ENCODE measurements at regions not wholly inside any gene's neighbourhood (a gene's known extent, or its start where the extent isn't known, plus 50 kb on each side); places are given as distances from the start of the nearest gene placed in this dataset.

GRCh38 chr1:212529211-212529741 is 79.3 kb upstream of the ATF3 start:
- H3K27ac ChIP-seq: no peak overlapping the region
- no peak for ATAC-seq
- in situ Hi-C loops (cut with MboI; ENCODE audit: low sequenced_read_pairs in 4 of 4): no loop called here

GRCh38 chr1:212531267-212531666 is 77.3 kb upstream of the ATF3 start:
- no peak overlapping the region for H3K27ac ChIP-seq
- in situ Hi-C loops (cut with MboI; ENCODE audit: low sequenced_read_pairs in 4 of 4): no loop called here
- TF ChIP-seq POLR2A (IDR thresholded peaks at IDR 0.05): no peak
- H3K36me3 ChIP-seq: no peaks in the 10 kb centered on the region
- DNase-seq (no peak), ATAC-seq (no peak)
- H3K27me3 ChIP-seq: no peaks in the 10 kb centered on the region
- H3K4me1 ChIP-seq: no peaks in the 10 kb centered on the region
- H3K9me3 ChIP-seq: no peaks in the 10 kb centered on the region
- no peak overlapping the region for H3K4me3 ChIP-seq
- intact Hi-C loops (cut with DNase I; ENCODE audit: low total_unique reads): no loop called here

More at GRCh38 chr1:212529211-212529741, 79.3 kb upstream of the ATF3 start:
- no peaks in the 10 kb centered on the region for H3K36me3 ChIP-seq
- H3K4me1 ChIP-seq: no peaks in the 10 kb centered on the region
- no peaks in the 10 kb centered on the region for H3K27me3 ChIP-seq
- H3K9me3 ChIP-seq: no peaks in the 10 kb centered on the region
- TF ChIP-seq POLR2A (IDR thresholded peaks at IDR 0.05): no peak
- TF ChIP-seq CTCF (IDR thresholded peaks at IDR 0.05 in 4 of 5, conservative IDR thresholded peaks at IDR 0.05 in 1 of 5): no peak
- no peak overlapping the region for H3K4me3 ChIP-seq
- no peak for DNase-seq
- intact Hi-C loops (cut with DNase I; ENCODE audit: low total_unique reads): no loop called here

GRCh38 chr1:212531796-212532195 is 76.8 kb upstream of the ATF3 start:
- no peak for TF ChIP-seq POLR2A (IDR thresholded peaks at IDR 0.05)
- TF ChIP-seq CTCF (IDR thresholded peaks at IDR 0.05 in 4 of 5, conservative IDR thresholded peaks at IDR 0.05 in 1 of 5): no peak
- intact Hi-C loops (cut with DNase I; ENCODE audit: low total_unique reads): no loop called here
- Histone ChIP-seq H3K4me3 (no peak overlapping the region), H3K36me3 (no peaks in the 10 kb centered on the region), H3K27me3 (no peaks in the 10 kb centered on the region), H3K4me1 (no peaks in the 10 kb centered on the region), H3K9me3 (no peaks in the 10 kb centered on the region), H3K27ac (no peak overlapping the region)
- DNase-seq (no peak), ATAC-seq (no peak)
- in situ Hi-C loops (cut with MboI; ENCODE audit: low sequenced_read_pairs in 4 of 4): no loop called here

GRCh38 chr1:212532469-212533147 is 76.0 kb upstream of the ATF3 start:
- Histone ChIP-seq H3K9me3 (no peaks in the 10 kb centered on the region), H3K27ac (no peak overlapping the region), H3K4me1 (no peaks in the 10 kb centered on the region), H3K4me3 (no peak overlapping the region), H3K27me3 (no peaks in the 10 kb centered on the region), H3K36me3 (no peaks in the 10 kb centered on the region)
- no peak for DNase-seq
- TF ChIP-seq POLR2A (IDR thresholded peaks at IDR 0.05) (no peak), CTCF (IDR thresholded peaks at IDR 0.05 in 4 of 5, conservative IDR thresholded peaks at IDR 0.05 in 1 of 5) (no peak)
- intact Hi-C loops (cut with DNase I; ENCODE audit: low total_unique reads): no loop called here
- ATAC-seq: no peak
- in situ Hi-C loops (cut with MboI; ENCODE audit: low sequenced_read_pairs in 4 of 4): no loop called here

GRCh38 chr1:212533148-212533517 is 75.4 kb upstream of the ATF3 start:
- TF ChIP-seq POLR2A (IDR thresholded peaks at IDR 0.05) (no peak), CTCF (IDR thresholded peaks at IDR 0.05 in 4 of 5, conservative IDR thresholded peaks at IDR 0.05 in 1 of 5) (no peak)
- no peak for ATAC-seq
- H3K27ac ChIP-seq: no peak overlapping the region
- intact Hi-C loops (cut with DNase I; ENCODE audit: low total_unique reads) (no loop called here), in situ Hi-C loops (cut with MboI; ENCODE audit: low sequenced_read_pairs in 4 of 4) (no loop called here)
- H3K27me3 ChIP-seq: no peaks in the 10 kb centered on the region
- H3K36me3 ChIP-seq: no peaks in the 10 kb centered on the region
- H3K9me3 ChIP-seq: no peaks in the 10 kb centered on the region
- no peak for DNase-seq
- H3K4me3 ChIP-seq: no peak overlapping the region
- no peaks in the 10 kb centered on the region for H3K4me1 ChIP-seq
